CD14-positive monocyte (primary cell): ENCODE measurements at regions not wholly inside any gene's neighbourhood (a gene's known extent, or its start where the extent isn't known, plus 50 kb on each side); places are given as distances from the start of the nearest gene placed in this dataset.

ENCODE experiments used
- DNase-seq, 3 donors: peaks; one replicate each; pipeline ENCODE4 v3.0.0-alpha.2; 2011 to 2022
- H2AFZ ChIP-seq: 2 replicates; pipeline ENCODE4 v1.6.0; 2012; ENCODE audit warnings: mild to moderate bottlenecking, low read depth, low read length, inconsistent platforms; ENCODE audit not compliant: insufficient read depth, poor library complexity, severe bottlenecking
- H3K27ac ChIP-seq, 2 donors: 1 replicate in 1 of 2; 2 replicates in 1 of 2; pipeline ENCODE4 v1.5.1; 2012 to 2013; ENCODE audit warnings: low read length in 2 of 2, control low read depth in 1 of 2, inconsistent platforms in 1 of 2, low read depth in 1 of 2, mild to moderate bottlenecking in 1 of 2
- H3K27me3 ChIP-seq, 2 donors: one replicate each; pipeline versions ENCODE4 v1.6.0 to v1.6.1; 2011 to 2013; ENCODE audit warnings: low read length in 2 of 2; ENCODE audit not compliant: control insufficient read depth in 2 of 2, insufficient read depth in 2 of 2
- H3K36me3 ChIP-seq, 2 donors: replicated peaks in 1 of 2; 1 replicate in 1 of 2; 2 replicates in 1 of 2; pipeline versions ENCODE4 v1.5.1 to v1.6.1; 2012 to 2013; ENCODE audit warnings: low read length in 2 of 2, control low read depth in 1 of 2, inconsistent platforms in 1 of 2, mild to moderate bottlenecking in 1 of 2; ENCODE audit not compliant: insufficient read depth in 2 of 2, control insufficient read depth in 1 of 2
- H3K4me1 ChIP-seq, 2 donors: 1 replicate in 1 of 2; 2 replicates in 1 of 2; pipeline versions ENCODE4 v1.5.1 to v1.6.1; 2012 to 2013; ENCODE audit warnings: low read length in 2 of 2, control low read depth in 1 of 2, inconsistent platforms in 1 of 2, mild to moderate bottlenecking in 1 of 2, moderate library complexity in 1 of 2; ENCODE audit not compliant: insufficient read depth in 2 of 2, control insufficient read depth in 1 of 2
- H3K4me2 ChIP-seq: replicated peaks from 2 replicates; pipeline ENCODE3; 2012; ENCODE audit warnings: low read length, moderate library complexity, mild to moderate bottlenecking; ENCODE audit not compliant: poor library complexity, severe bottlenecking; ENCODE audit errors: extremely low read depth
- H3K4me3 ChIP-seq, 3 experiments: fragments of 200-600 bp in 1 of 3; sonication (generic) in 1 of 3; replicated peaks in 1 of 3; 1 replicate in 2 of 3; 2 replicates in 1 of 3; pipeline ENCODE4 v1.5.1; 2011 to 2013; ENCODE audit warnings: low read length in 3 of 3, mild to moderate bottlenecking in 3 of 3, control low read depth in 2 of 3, low read depth in 2 of 3, inconsistent platforms in 1 of 3, moderate library complexity in 1 of 3
- H3K79me2 ChIP-seq: 2 replicates; pipeline ENCODE4 v1.6.0; 2012; ENCODE audit warnings: mild to moderate bottlenecking, control low read depth, inconsistent platforms, low read length, moderate library complexity; ENCODE audit not compliant: insufficient read depth
- H3K9ac ChIP-seq: 2 replicates; pipeline ENCODE4 v1.6.0; 2017; ENCODE audit warnings: low read length, mild to moderate bottlenecking; ENCODE audit not compliant: insufficient read depth, poor library complexity, severe bottlenecking
- H3K9me3 ChIP-seq, 2 donors: replicated peaks in 1 of 2; 1 replicate in 1 of 2; 2 replicates in 1 of 2; pipeline versions ENCODE4 v1.5.1 to v1.6.1; 2012 to 2013; ENCODE audit warnings: low read length in 2 of 2, control low read depth in 1 of 2; ENCODE audit not compliant: control insufficient read depth in 1 of 2, insufficient read depth in 1 of 2
- H4K20me1 ChIP-seq: 2 replicates; pipeline ENCODE4 v1.6.0; 2012; ENCODE audit warnings: mild to moderate bottlenecking, low read length, control low read depth, moderate library complexity; ENCODE audit not compliant: insufficient read depth
- H3K27ac Mint-ChIP-seq, 7 donors: one replicate each; pipeline ENCODE4 v1.8.0; 2020; ENCODE audit warnings: mild to moderate bottlenecking in 7 of 7, mixed read lengths in 7 of 7, moderate library complexity in 6 of 7, inconsistent platforms in 2 of 7
- H3K27me3 Mint-ChIP-seq, 3 donors: one replicate each; pipeline ENCODE4 v1.8.0; 2021 to 2022; ENCODE audit warnings: low read depth in 3 of 3, mild to moderate bottlenecking in 3 of 3, mixed read lengths in 3 of 3, moderate library complexity in 3 of 3, inconsistent platforms in 1 of 3
- H3K36me3 Mint-ChIP-seq, 2 donors: one replicate each; pipeline ENCODE4 v1.8.0; 2020; ENCODE audit warnings: mixed read lengths in 2 of 2, inconsistent platforms in 1 of 2, mild to moderate bottlenecking in 1 of 2
- H3K4me1 Mint-ChIP-seq: one replicate; pipeline ENCODE4 v1.8.0; 2020; ENCODE audit warnings: mild to moderate bottlenecking, mixed read lengths
- H3K4me3 Mint-ChIP-seq, 2 donors: one replicate each; pipeline ENCODE4 v1.8.0; 2020; ENCODE audit warnings: mild to moderate bottlenecking in 2 of 2, mixed read lengths in 2 of 2, moderate library complexity in 1 of 2
- H3K9me3 Mint-ChIP-seq, 7 donors: one replicate each; pipeline ENCODE4 v1.8.0; 2020 to 2022; ENCODE audit warnings: mixed read lengths in 7 of 7, mild to moderate bottlenecking in 6 of 7, moderate library complexity in 6 of 7, inconsistent platforms in 2 of 7
- CTCF ChIP-seq: fragments of 200-600 bp; IDR thresholded peaks from one replicate; pipeline ENCODE4 v1.8.0; 2022; ENCODE audit warnings: antibody characterized with exemption, mild to moderate bottlenecking
- WGBS: methylation state at CpG from one replicate; pipeline ENCODE4 v1.1.5; 2013; ENCODE audit warnings: missing lambda C conversion rate; ENCODE audit not compliant: insufficient coverage; 5-methylcytosine and 5-hydroxymethylcytosine counted together
- intact Hi-C, 2 donors: fragments of 100-400 bp; cut with micrococcal nuclease; formaldehyde crosslinking; loops; one replicate each; pipeline versions ENCODE4 v1.15.0 to v1.15.1; 2023

- Mint-ChIP-seq H3K4me3 (no peak overlapping the region), H3K9me3 (peaks cover 0 to 20% (median 8%) of the 10 kb centered on the region in 7 donors), H3K27ac (no peak overlapping the region), H3K27me3 (no peaks in the 10 kb centered on the region), H3K36me3 (peaks cover 8 to 14% of the 10 kb centered on the region in 2 donors), H3K4me1 (peaks cover 5% of the 10 kb centered on the region)
- Histone ChIP-seq H3K27me3 (no peaks in the 10 kb centered on the region), H3K9ac (no peak overlapping the region), H3K4me1 (peaks cover 0 to 5% of the 10 kb centered on the region in 2 donors), H4K20me1 (no peaks in the 10 kb centered on the region), H3K79me2 (no peaks in the 10 kb centered on the region), H3K27ac (no peak overlapping the region), H3K9me3 (peaks cover 8 to 14% of the 10 kb centered on the region in 2 donors), H3K36me3 (peaks cover 0 to 9% of the 10 kb centered on the region in 2 donors), H3K4me2 (no peak overlapping the region), H3K4me3 (no peak overlapping the region), H2AFZ (no peak overlapping the region)
- WGBS, result 100% methylated on average over 1 of the region's 1 CpG
- intact Hi-C loops, result no loop called here
- TF ChIP-seq CTCF, result no peak
- no peak for DNase-seq
Measured at GRCh38 chr20:60167812-60168211, 209.6 kb downstream of the CDH26 start.

GRCh38 chr20:60168963-60169362 is 210.7 kb downstream of the CDH26 start:
- H3K9me3 Mint-ChIP-seq, result peaks cover 3 to 32% (median 11%) of the 10 kb centered on the region in 7 donors
- Histone ChIP-seq H3K4me1 (peaks cover 0 to 5% of the 10 kb centered on the region in 2 donors), H3K4me3 (no peak overlapping the region), H2AFZ (no peak overlapping the region), H3K4me2 (no peak overlapping the region), H3K9me3 (peaks cover 8 to 18% of the 10 kb centered on the region in 2 donors), H3K27me3 (no peaks in the 10 kb centered on the region), H4K20me1 (no peaks in the 10 kb centered on the region), H3K27ac (no peak overlapping the region), H3K79me2 (no peaks in the 10 kb centered on the region), H3K36me3 (peaks cover 0 to 9% of the 10 kb centered on the region in 2 donors), H3K9ac (no peak overlapping the region)
- no peak for DNase-seq
- no peak for TF ChIP-seq CTCF
- no peak overlapping the region for H3K4me3 Mint-ChIP-seq
- peaks cover 8 to 17% of the 10 kb centered on the region in 2 donors for H3K36me3 Mint-ChIP-seq
- intact Hi-C loops, result no loop called here
- H3K27ac Mint-ChIP-seq, result no peak overlapping the region
- H3K4me1 Mint-ChIP-seq, result peaks cover 5% of the 10 kb centered on the region
- WGBS, result no CpG with 5 or more reads among the region's 1 CpG
- no peaks in the 10 kb centered on the region for H3K27me3 Mint-ChIP-seq
